ENCODE measurements at regions not wholly inside any gene's neighbourhood (a gene's known extent, or its start where the extent isn't known, plus 50 kb on each side); places are given as distances from the start of the nearest gene placed in this dataset.

GRCh38 chr3:116561529-116561928 is 116.2 kb upstream of the LSAMP start:
- TF ChIP-seq CTCF (IDR thresholded peaks at IDR 0.05) = no peak
- TF ChIP-seq EZH2phosphoT487 (IDR thresholded peaks at IDR 0.05) = no peak
